CD4-positive, alpha-beta T cell treated with Interleukin-4 for 1 hour (primary cell): ENCODE measurements at regions not wholly inside any gene's neighbourhood (a gene's known extent, or its start where the extent isn't known, plus 50 kb on each side); places are given as distances from the start of the nearest gene placed in this dataset.

Source experiments
- DNase-seq, 2 donors: peaks; one replicate each; pipeline ENCODE4 v3.0.0-alpha.2; 2020 to 2022

DNA sequence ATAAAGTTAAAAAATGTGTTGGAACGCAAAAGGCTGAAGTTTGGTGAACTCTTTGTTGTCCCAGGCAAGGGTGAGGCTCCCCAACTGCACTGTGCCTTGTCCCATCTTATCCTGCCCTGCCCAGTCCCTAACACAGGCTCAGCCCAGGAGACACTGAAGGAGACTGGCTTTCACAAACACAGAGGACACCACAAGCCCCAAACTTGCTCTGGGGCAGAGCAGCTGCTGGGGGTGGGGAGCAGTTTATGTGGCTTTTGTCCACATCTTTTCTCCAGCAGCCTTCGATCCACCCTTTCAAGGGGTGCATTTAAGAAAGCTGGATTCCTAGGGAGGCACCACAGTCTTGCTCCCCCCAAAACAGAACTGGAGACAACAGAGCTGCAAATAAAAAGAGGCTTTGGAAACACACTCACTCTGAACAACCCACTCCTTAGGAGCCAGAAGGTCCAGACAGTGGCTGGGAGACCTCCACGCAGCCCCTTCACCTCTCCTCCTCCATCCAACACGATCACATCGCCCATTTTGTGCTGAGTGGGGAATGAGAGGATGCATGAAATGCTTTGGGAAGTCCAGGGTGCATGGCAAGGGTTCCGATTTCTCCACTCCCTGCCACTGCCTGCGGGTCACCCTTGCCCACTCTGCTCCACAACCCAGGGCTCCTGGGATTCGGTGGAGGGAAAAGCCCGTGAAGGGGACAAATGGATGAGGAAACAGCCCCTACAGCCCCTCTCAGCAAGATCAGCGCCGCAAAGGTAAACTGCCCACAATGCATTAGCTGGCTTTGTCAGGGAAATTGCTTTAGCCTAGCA lies 260.5 kb upstream of the TLE3 start:
- DNase-seq, result no peak

DNA sequence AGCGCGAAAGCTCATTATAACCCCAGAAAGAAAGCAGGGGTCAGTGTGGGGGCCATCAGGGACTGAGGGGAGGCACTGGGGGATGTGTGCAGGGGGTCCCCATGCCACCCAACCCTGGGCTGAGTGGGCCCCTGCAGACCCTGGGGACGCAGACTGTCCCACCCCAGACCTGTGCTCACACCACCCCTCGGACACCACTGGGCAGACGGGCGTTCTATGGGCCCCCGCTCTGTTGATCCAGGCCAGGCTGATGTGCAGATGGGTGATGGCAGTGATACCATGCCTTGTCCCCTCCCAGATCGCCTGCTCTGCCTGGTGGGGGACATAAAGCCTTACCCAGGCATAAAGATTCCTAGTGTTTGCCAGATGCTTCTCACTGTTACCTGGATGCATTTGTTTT lies 259.7 kb upstream of the TLE3 start:
- DNase-seq, result no peak

GRCh38 chr15:70356919-70357318 lies 259.2 kb upstream of the TLE3 start:
- no peak for DNase-seq

GRCh38 chr15:70356062-70356860 lies 258.5 kb upstream of the TLE3 start:
- no peak for DNase-seq

DNA sequence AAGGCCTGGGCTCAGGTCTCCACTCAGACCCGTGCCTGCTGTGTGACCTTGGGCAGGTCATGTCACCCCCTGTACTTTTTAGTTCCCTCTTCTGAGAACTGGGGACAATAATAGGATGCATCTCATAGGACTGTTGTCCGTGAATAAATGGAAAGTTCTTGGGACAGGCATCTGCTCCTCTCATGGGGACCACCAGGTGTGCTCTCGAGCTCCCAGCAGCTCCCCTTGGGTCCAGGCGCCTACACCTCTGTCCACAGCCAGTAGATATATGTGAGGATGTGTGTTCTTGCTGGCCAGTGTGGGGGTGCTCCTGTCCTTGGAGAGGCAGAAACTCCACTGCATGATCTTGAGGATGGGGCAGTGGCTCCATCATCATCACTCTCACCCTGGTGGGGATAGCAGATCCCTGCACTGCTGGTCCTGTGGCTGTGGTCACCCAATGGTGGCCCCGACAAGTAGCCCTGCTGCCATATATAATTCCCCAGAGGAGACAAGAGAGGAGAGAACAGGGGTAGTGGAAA lies 257.6 kb upstream of the TLE3 start:
- no peak for DNase-seq

- DNase-seq, result no peak
Measured at GRCh38 chr15:70354346-70354905, 256.7 kb upstream of the TLE3 start.

DNA sequence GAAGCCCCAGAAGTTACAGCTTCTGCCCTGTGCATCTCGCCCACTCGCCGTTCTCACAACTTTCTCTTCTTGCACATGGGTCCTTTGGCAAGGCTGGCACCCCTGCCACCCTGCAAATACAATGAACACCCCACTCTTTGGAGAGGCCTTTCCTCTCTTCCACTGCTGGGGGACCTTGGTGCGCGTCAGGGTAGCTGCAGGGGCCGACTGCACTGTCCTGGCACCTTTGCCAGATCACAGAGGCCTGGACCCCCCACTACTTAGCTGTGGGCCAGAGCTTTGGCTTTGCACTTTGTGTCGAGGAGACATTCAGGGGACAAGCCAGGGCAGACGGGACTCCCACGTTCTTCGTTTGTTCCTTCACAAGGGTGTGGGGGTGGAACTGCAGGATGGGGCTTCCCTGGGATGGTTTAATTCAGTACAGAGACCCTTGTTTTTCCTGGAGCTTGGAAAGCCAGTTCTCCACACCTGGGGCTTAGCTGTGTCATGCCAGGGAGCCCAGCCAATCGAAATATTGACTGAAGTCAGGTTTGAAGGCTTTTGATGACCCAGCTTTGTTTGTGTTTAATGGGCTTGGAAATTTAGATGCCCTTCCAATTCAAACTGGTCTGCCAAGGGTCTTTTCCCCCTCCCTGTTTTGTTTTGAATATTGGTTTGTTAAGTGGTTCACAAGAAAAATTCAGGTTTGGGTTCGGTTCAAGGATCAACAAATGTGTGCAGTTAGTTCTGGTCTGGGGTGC lies 256.1 kb upstream of the TLE3 start:
- no peak for DNase-seq

DNA sequence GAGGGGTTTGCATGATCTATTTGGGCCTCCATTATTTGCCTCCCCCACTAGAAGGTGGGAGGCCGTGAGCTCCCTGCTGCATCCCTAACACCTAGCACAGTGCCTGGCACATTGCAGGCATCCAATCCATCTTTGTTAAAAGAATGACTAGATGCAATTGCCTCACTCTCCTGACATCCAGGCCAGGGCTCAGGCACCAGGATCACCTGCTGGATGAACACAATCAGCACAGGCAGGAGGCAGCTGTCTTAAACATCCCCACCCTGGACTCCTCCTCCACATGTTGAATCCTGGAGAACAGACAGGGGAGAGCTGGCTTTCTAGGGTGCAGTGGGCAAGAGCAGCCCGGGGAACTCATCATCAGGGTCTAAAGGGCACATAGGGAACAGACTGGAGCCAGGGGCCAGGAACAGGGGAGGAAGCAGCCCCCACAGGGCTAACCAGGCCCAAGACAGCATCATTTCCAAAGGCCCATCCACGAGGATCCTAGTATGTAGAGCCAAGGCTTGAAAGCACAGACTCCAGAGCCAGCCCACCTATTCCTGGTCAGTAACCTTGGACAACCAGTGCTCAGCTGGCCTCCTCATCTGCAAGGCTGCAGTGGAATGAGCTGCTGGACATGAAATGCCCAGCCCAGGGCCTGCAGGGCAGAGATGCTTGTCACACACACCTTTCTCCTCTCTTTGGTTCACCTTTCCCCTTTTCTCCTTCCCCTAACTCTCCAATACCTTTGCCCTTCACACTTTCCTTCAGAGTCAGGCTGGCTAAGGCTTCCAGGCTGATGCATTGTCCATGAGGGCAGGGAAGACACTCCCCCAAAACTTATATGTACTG lies 254.4 kb upstream of the TLE3 start:
- DNase-seq, result no peak

GRCh38 chr15:70351391-70351790 lies 253.7 kb upstream of the TLE3 start:
- no peak for DNase-seq

- peak; percentile 1 to 55 for DNase-seq
Measured at GRCh38 chr15:70348581-70349344, 251.0 kb upstream of the TLE3 start.

DNA sequence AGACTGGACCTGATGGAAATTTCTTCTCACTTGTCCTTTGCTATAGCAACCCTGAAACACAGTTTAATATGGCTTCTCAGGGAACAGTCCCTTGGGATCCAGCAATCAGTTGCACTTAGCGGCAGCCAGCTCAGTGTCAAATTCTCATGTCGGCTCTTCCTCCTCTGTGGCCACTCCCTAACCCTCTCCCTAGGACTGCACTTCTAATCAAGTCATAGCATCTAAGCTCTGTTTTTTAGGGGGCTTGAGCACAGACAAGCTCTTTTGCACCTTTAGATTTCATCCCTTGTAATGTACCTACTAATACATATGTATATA lies 250.5 kb upstream of the TLE3 start:
- DNase-seq, result no peak

GRCh38 chr15:70347321-70348225 lies 249.9 kb upstream of the TLE3 start:
- DNase-seq, result no peak

- DNase-seq, result no peak
Measured at GRCh38 chr15:70345251-70346019, 247.7 kb upstream of the TLE3 start.

- DNase-seq, result no peak
Measured at GRCh38 chr15:70344666-70345065, 246.9 kb upstream of the TLE3 start.

DNA sequence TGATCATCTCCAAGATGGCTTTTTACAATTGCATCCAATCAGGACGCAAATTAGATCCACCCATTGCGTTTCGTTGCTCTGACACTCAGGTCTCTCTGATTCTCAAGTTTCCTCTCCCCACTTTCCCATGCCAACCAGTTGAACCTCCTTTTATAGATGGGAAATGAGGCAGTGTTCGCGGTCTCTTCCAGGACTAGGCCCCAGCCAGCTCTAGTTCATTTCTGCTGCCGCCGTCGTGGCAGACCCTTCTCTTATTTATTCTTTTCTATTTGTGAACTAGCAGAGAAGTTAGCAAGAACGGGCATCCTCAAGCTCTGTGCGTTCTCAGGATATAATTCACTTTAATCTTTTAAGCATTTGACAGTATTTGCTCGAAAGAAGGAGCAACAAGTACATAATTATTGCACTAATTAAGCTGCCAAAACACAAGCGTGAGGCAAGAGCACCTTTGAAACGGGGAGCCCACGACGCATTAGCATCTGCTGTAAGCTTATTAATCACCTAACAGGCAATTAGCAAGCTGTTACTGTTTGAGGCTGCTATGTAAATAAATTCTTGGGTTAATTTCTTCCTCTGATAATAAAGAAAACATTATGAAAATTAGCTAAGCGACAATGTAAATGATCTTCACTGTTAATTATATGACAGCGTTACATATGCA lies 246.4 kb upstream of the TLE3 start:
- DNase-seq, result no peak

- no peak for DNase-seq
Measured at GRCh38 chr15:70342554-70343548, 245.1 kb upstream of the TLE3 start.

- no peak for DNase-seq
Measured at GRCh38 chr15:70342141-70342540, 244.4 kb upstream of the TLE3 start.

GRCh38 chr15:70341566-70341965 lies 243.8 kb upstream of the TLE3 start:
- no peak for DNase-seq
